AG04450 (cell line): ENCODE measurements at regions not wholly inside any gene's neighbourhood (a gene's known extent, or its start where the extent isn't known, plus 50 kb on each side); places are given as distances from the start of the nearest gene placed in this dataset.

Experiments used
- CTCF ChIA-PET: fragments of 300-600, 350-600 bp; formaldehyde crosslinking; extraction: SDS; loops from one replicate; lab custom pipeline; 2022; ENCODE audit warnings: antibody characterized with exemption, inconsistent platforms; lab: Charles Lee
- POLR2A ChIA-PET: fragments of 350-600 bp; formaldehyde crosslinking; extraction: SDS; loops from one replicate; lab custom pipeline; 2021; ENCODE audit warnings: antibody characterized with exemption, inconsistent platforms; lab: Yijun Ruan, JAX
- DNase-seq: peaks from one replicate; pipeline ENCODE4 v3.0.0-alpha.2; 2011; ENCODE audit warnings: low read depth, low spot score
- H3K27ac ChIP-seq: one replicate; pipeline ENCODE4 v1.5.1; 2012; ENCODE audit warnings: low read depth, low read length, control low read depth
- H3K27me3 ChIP-seq: one replicate; pipeline ENCODE4 v1.6.0; 2012; ENCODE audit warnings: low read length; ENCODE audit not compliant: control insufficient read depth, insufficient read depth
- H3K4me3 ChIP-seq: 2 replicates; pipeline ENCODE4 v1.5.1; 2011; ENCODE audit warnings: mild to moderate bottlenecking, low read depth, low read length, control low read depth
- H3K9me3 ChIP-seq: 2 replicates; pipeline ENCODE4 v1.5.1; 2012; ENCODE audit warnings: low read length; ENCODE audit not compliant: control insufficient read depth, insufficient read depth
- TF ChIP-seq, protein P1 (sequence below): IDR thresholded peaks from 2 replicates; pipeline ENCODE4 v1.5.1; 2011; ENCODE audit warnings: low read depth, low read length, control low read depth, inconsistent platforms

DNA sequence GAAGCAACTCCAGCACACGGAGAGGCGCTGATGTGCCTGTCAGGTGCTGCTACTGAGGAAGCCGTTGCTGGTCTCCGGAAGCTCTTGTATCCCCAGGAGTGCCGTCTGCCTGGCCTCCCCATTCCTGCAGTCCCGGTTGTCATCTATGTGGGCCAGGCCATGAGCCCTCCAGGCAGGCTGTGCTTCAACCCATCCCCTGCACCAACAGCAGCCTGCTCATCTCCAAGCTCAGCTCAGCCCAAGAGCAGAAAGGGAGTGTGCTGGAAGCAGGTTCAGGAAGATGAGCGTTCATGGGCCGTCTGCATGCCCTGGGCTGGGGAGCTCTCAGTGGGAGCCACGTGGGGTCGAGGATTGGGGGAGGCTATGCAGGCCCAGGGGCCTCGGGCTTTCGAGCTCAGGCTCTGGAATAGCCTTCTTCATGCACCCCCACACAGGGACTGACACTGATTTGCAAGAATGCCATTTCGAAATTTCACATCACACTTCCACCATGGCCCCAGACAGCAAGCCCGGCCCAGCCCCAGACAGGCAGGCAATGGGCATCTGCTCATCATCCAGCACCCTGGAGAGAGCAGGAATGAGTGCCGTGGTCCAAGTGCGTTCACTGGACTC, 164.5 kb downstream of the KIF26A start:
- POLR2A ChIA-PET, result no interaction called here
- Histone ChIP-seq H3K27me3 (no peaks in the 10 kb centered on the region), H3K9me3 (peaks cover 91% of the 10 kb centered on the region), H3K4me3 (no peak overlapping the region), H3K27ac (no peak overlapping the region)
- TF ChIP-seq, protein P1, sequence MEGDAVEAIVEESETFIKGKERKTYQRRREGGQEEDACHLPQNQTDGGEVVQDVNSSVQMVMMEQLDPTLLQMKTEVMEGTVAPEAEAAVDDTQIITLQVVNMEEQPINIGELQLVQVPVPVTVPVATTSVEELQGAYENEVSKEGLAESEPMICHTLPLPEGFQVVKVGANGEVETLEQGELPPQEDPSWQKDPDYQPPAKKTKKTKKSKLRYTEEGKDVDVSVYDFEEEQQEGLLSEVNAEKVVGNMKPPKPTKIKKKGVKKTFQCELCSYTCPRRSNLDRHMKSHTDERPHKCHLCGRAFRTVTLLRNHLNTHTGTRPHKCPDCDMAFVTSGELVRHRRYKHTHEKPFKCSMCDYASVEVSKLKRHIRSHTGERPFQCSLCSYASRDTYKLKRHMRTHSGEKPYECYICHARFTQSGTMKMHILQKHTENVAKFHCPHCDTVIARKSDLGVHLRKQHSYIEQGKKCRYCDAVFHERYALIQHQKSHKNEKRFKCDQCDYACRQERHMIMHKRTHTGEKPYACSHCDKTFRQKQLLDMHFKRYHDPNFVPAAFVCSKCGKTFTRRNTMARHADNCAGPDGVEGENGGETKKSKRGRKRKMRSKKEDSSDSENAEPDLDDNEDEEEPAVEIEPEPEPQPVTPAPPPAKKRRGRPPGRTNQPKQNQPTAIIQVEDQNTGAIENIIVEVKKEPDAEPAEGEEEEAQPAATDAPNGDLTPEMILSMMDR, result no peak
- CTCF ChIA-PET, result no interaction called here
- no peak for DNase-seq

DNA sequence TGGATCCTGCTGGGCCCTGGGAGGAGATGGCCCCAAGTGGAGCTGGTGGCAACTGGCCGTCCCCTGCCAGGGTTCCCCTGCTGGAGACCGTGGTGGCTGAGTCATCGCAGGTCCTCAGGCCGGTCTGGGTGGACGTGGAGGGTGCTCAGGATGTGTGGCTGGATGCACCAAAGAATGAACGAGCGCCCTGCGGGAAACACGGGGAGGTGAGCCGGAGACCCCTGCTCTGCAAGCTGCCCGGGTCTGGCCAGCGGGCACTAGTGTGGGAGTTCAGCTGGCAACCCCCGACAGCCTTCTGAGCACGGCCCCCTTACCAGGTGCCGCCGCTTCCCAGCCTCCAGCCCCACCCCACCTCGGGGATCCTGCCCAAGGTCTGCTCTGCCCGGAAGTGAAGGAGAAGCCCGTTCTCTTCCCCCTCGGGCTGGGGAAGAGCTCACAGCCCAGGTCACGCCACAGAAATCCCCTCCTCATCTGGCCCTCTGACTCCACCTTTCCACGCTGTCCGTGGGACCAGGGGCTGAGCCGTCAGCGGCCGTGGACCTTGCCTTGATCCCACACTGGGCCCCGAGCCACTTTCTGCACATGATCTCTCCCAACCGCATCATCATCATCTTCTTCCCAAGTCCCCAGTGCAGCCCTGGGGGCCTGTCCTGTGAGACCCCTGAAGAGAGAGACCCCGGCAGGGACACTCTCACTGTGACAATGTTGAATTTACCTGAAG, 165.5 kb downstream of the KIF26A start:
- CTCF ChIA-PET, result no interaction called here

DNA sequence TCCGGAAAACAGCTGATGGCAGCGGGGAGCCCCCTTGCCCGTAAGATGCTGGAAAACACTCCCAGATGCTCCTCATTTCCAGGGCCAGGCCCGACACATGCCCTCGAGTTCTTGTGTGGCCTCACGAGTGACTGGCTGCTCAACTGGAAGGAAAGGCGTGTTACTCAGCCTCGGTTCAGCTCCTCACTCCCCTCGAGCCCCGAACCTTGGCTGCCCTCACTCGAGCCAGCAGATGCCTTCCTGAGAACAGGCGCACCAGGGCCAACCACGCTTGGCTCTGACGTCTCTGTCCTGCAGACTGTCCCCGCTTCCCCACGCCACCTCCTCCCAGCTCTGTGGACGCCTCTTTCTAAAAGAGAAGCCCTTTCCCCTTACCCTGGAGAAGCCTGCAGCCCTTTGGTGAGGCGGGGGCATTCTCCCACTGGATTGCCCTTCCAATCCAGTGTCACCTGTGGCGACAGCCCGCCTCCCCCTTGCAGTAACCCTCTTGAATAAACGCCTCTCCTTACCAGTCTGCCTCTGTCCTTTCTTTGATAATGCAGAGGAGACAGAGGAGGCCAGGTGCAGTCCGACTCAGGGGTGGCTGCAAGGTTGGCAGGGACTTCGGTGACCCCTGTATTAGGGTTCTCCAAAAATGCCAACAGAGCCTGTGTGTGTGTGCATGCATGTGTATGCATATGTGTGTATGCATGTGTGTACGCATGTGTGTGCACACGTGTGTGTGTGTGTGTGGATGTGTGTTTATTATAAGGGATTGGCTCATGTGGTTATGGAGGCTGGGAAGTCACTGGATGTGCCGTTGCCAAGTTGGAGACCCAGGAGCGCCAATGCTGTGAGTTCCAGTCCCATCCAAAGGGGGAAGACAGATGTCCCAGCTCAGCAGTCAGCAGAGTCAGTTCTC, 166.3 kb downstream of the KIF26A start:
- TF ChIP-seq, protein P1, result no peak
- Histone ChIP-seq H3K4me3 (no peak overlapping the region), H3K27me3 (no peaks in the 10 kb centered on the region), H3K9me3 (peaks cover 96% of the 10 kb centered on the region), H3K27ac (no peak overlapping the region)
- DNase-seq, result no peak
- ChIA-PET CTCF (no interaction called here), POLR2A (no interaction called here)

More for the DNA sequence above, 165.5 kb downstream of the KIF26A start:
- H3K9me3 ChIP-seq, result peaks cover 90% of the 10 kb centered on the region
- no peak overlapping the region for H3K4me3 ChIP-seq
- no peak overlapping the region for H3K27ac ChIP-seq
- TF ChIP-seq, protein P1, result no peak
- no peaks in the 10 kb centered on the region for H3K27me3 ChIP-seq
- DNase-seq, result no peak
- POLR2A ChIA-PET, result no interaction called here

DNA sequence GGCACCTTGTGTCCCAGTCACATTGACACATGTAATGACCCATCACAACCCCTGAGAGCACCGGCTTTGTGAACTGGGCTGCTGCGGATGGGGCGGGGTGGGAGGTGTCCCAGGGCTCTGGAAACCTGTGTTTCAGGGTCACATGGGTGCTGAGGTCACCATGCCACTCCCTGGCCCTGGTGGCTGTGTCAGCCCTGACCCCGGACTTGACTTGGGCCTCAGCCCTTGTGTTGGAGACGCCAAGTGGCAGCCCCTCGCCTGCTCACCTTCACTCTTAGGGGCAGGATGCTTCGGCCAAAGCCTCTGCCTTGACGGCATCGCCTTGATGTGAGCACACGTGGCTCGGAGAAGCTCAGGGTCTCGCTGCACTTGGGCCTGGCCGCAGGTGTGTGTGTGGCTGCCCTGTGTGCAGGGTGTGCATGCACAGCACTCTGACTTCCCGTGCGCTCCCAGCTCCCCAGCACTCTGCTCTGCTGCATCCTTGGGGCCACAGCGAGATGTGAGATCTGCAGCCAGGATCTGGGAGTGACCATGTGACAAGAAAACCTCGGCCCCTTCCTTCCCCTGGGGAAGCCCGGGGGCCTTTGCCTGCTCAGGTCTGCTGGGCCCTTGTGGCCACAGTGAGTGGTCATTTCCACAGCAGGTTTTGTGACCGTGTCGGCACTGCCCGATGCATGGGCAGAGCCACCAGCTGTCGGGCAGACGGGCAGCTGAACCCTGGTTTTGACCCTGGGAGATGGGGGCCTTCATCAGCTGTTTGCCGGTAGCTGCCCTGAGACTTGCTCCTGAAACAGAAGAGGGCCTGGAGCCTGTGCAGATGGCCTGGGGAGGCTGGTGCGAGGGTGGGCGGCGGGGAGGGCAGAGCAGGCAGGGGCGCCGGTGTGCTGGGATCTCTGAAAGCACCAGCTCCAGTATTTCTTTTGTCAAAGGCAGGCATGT, 167.4 kb downstream of the KIF26A start:
- Histone ChIP-seq H3K27ac (no peak overlapping the region), H3K9me3 (peaks cover 96% of the 10 kb centered on the region), H3K27me3 (no peaks in the 10 kb centered on the region), H3K4me3 (no peak overlapping the region)
- ChIA-PET POLR2A (no interaction called here), CTCF (no interaction called here)
- DNase-seq, result no peak
- TF ChIP-seq, protein P1, result no peak
